ENCODE measurements at regions not wholly inside any gene's neighbourhood (a gene's known extent, or its start where the extent isn't known, plus 50 kb on each side); places are given as distances from the start of the nearest gene placed in this dataset.

GRCh38 chr6:137683916-137684315 lies 183.1 kb upstream of the TNFAIP3 start:
- DNase-seq, result no peak
- H3K9me3 Mint-ChIP-seq, result peaks cover 9% of the 10 kb centered on the region
- no peak overlapping the region for H3K27ac Mint-ChIP-seq
- H3K4me3 Mint-ChIP-seq, result no peak overlapping the region
- peaks cover 14% of the 10 kb centered on the region for H3K4me1 Mint-ChIP-seq
- H3K36me3 Mint-ChIP-seq, result peaks cover 2% of the 10 kb centered on the region
- H3K27me3 Mint-ChIP-seq, result peaks cover 18% of the 10 kb centered on the region

- Mint-ChIP-seq H3K27me3 (peaks cover 13% of the 10 kb centered on the region), H3K4me1 (peaks cover 11% of the 10 kb centered on the region), H3K27ac (no peak overlapping the region), H3K9me3 (peaks cover 9% of the 10 kb centered on the region), H3K4me3 (no peak overlapping the region), H3K36me3 (peaks cover 2% of the 10 kb centered on the region)
- DNase-seq, result no peak
Observed at GRCh38 chr6:137685798-137686375, 181.2 kb upstream of the TNFAIP3 start.

- Mint-ChIP-seq H3K9me3 (peaks cover 5% of the 10 kb centered on the region), H3K4me1 (peaks cover 4% of the 10 kb centered on the region), H3K27me3 (peaks cover 13% of the 10 kb centered on the region), H3K4me3 (no peak overlapping the region), H3K36me3 (peaks cover 2% of the 10 kb centered on the region), H3K27ac (no peak overlapping the region)
- no peak for DNase-seq
Observed at GRCh38 chr6:137687818-137688217, 179.2 kb upstream of the TNFAIP3 start.

- Mint-ChIP-seq H3K27me3 (peaks cover 8% of the 10 kb centered on the region), H3K36me3 (no peaks in the 10 kb centered on the region), H3K4me3 (no peak overlapping the region), H3K27ac (no peak overlapping the region), H3K4me1 (peaks cover 4% of the 10 kb centered on the region), H3K9me3 (peaks cover 2% of the 10 kb centered on the region)
- DNase-seq, result no peak
Observed at GRCh38 chr6:137688230-137688971, 178.7 kb upstream of the TNFAIP3 start.

- Mint-ChIP-seq H3K4me1 (peaks cover 4% of the 10 kb centered on the region), H3K9me3 (peaks cover 2% of the 10 kb centered on the region), H3K4me3 (no peak overlapping the region), H3K36me3 (no peaks in the 10 kb centered on the region), H3K27me3 (peaks cover 2% of the 10 kb centered on the region), H3K27ac (no peak overlapping the region)
- no peak for DNase-seq
Observed at GRCh38 chr6:137689377-137689776, 177.7 kb upstream of the TNFAIP3 start.

GRCh38 chr6:137690034-137690433 lies 177.0 kb upstream of the TNFAIP3 start:
- H3K36me3 Mint-ChIP-seq, result no peaks in the 10 kb centered on the region
- no peak for DNase-seq

GRCh38 chr6:137690721-137691120 lies 176.3 kb upstream of the TNFAIP3 start:
- Mint-ChIP-seq H3K27ac (no peak overlapping the region), H3K4me1 (peaks cover 7% of the 10 kb centered on the region), H3K27me3 (peaks cover 9% of the 10 kb centered on the region), H3K36me3 (no peaks in the 10 kb centered on the region), H3K9me3 (peaks cover 2% of the 10 kb centered on the region), H3K4me3 (no peak overlapping the region)
- no peak for DNase-seq

More at GRCh38 chr6:137690034-137690433, 177.0 kb upstream of the TNFAIP3 start:
- H3K27ac Mint-ChIP-seq, result no peak overlapping the region
- H3K4me3 Mint-ChIP-seq, result no peak overlapping the region
- peaks cover 6% of the 10 kb centered on the region for H3K27me3 Mint-ChIP-seq
- H3K4me1 Mint-ChIP-seq, result peaks cover 4% of the 10 kb centered on the region
- peaks cover 2% of the 10 kb centered on the region for H3K9me3 Mint-ChIP-seq

- no peak overlapping the region for H3K4me3 Mint-ChIP-seq
- no peak overlapping the region for H3K27ac Mint-ChIP-seq
- no peak for DNase-seq
- peaks cover 11% of the 10 kb centered on the region for H3K4me1 Mint-ChIP-seq
- H3K27me3 Mint-ChIP-seq, result peaks cover 11% of the 10 kb centered on the region
- no peaks in the 10 kb centered on the region for H3K36me3 Mint-ChIP-seq
- peaks cover 1% of the 10 kb centered on the region for H3K9me3 Mint-ChIP-seq
Observed at GRCh38 chr6:137692308-137692707, 174.8 kb upstream of the TNFAIP3 start.

GRCh38 chr6:137692806-137693205 lies 174.3 kb upstream of the TNFAIP3 start:
- no peak overlapping the region for H3K4me3 Mint-ChIP-seq
- no peaks in the 10 kb centered on the region for H3K36me3 Mint-ChIP-seq
- peaks cover 1% of the 10 kb centered on the region for H3K9me3 Mint-ChIP-seq
- no peak overlapping the region for H3K27ac Mint-ChIP-seq
- H3K4me1 Mint-ChIP-seq, result peaks cover 10% of the 10 kb centered on the region
- peaks cover 11% of the 10 kb centered on the region for H3K27me3 Mint-ChIP-seq
- DNase-seq, result no peak

GRCh38 chr6:137693711-137694110 lies 173.3 kb upstream of the TNFAIP3 start:
- Mint-ChIP-seq H3K9me3 (peaks cover 3% of the 10 kb centered on the region), H3K4me1 (peaks cover 13% of the 10 kb centered on the region), H3K36me3 (peaks cover 4% of the 10 kb centered on the region), H3K27me3 (peaks cover 15% of the 10 kb centered on the region), H3K4me3 (no peak overlapping the region), H3K27ac (no peak overlapping the region)
- DNase-seq, result no peak

- Mint-ChIP-seq H3K36me3 (peaks cover 4% of the 10 kb centered on the region), H3K27ac (no peak overlapping the region), H3K27me3 (peaks cover 19% of the 10 kb centered on the region), H3K4me1 (peaks cover 36% of the 10 kb centered on the region), H3K9me3 (peaks cover 2% of the 10 kb centered on the region), H3K4me3 (no peak overlapping the region)
- DNase-seq, result no peak
Observed at GRCh38 chr6:137696765-137697164, 170.3 kb upstream of the TNFAIP3 start.

GRCh38 chr6:137697267-137697938 lies 169.7 kb upstream of the TNFAIP3 start:
- H3K27me3 Mint-ChIP-seq, result peaks cover 19% of the 10 kb centered on the region
- H3K9me3 Mint-ChIP-seq, result peaks cover 2% of the 10 kb centered on the region
- peaks cover 36% of the 10 kb centered on the region for H3K4me1 Mint-ChIP-seq
- DNase-seq, result no peak
- no peak overlapping the region for H3K27ac Mint-ChIP-seq
- no peak overlapping the region for H3K4me3 Mint-ChIP-seq
- H3K36me3 Mint-ChIP-seq, result peaks cover 4% of the 10 kb centered on the region

- Mint-ChIP-seq H3K9me3 (peaks cover 2% of the 10 kb centered on the region), H3K4me1 (peaks cover 36% of the 10 kb centered on the region), H3K27ac (peak overlapping the region; percentile 93), H3K36me3 (peaks cover 4% of the 10 kb centered on the region), H3K27me3 (peaks cover 19% of the 10 kb centered on the region), H3K4me3 (peak overlapping the region; percentile 19)
- no peak for DNase-seq
Observed at GRCh38 chr6:137698636-137699030, 168.4 kb upstream of the TNFAIP3 start.

- H3K36me3 Mint-ChIP-seq, result peaks cover 4% of the 10 kb centered on the region
- H3K4me3 Mint-ChIP-seq, result peak overlapping the region; percentile 60
- DNase-seq, result peak; percentile 36
- peaks cover 36% of the 10 kb centered on the region for H3K4me1 Mint-ChIP-seq
- H3K27me3 Mint-ChIP-seq, result peaks cover 19% of the 10 kb centered on the region
- peak overlapping the region; percentile 93 for H3K27ac Mint-ChIP-seq
- H3K9me3 Mint-ChIP-seq, result peaks cover 2% of the 10 kb centered on the region
Observed at GRCh38 chr6:137699031-137699683, 167.9 kb upstream of the TNFAIP3 start.

- DNase-seq, result no peak
- H3K4me1 Mint-ChIP-seq, result peaks cover 42% of the 10 kb centered on the region
- peaks cover 4% of the 10 kb centered on the region for H3K36me3 Mint-ChIP-seq
- H3K4me3 Mint-ChIP-seq, result no peak overlapping the region
- peak overlapping the region; percentile 93 for H3K27ac Mint-ChIP-seq
- H3K9me3 Mint-ChIP-seq, result peaks cover 2% of the 10 kb centered on the region
- H3K27me3 Mint-ChIP-seq, result peaks cover 16% of the 10 kb centered on the region
Observed at GRCh38 chr6:137700161-137700560, 166.9 kb upstream of the TNFAIP3 start.

Measured in activated naive CD8-positive, alpha-beta T cell treated with anti-CD3 and anti-CD28 coated beads for 36 hours (primary cell).